ENCODE measurements at regions not wholly inside any gene's neighbourhood (a gene's known extent, or its start where the extent isn't known, plus 50 kb on each side); places are given as distances from the start of the nearest gene placed in this dataset.
A peak's percentile ranks its signal among the peaks of the same experiment; 100 is the strongest.

GRCh38 chr12:27907766-27908165 lies 64.8 kb downstream of the PTHLH start:
- DNase-seq, result no peak
- TF ChIP-seq GATA1 (IDR thresholded peaks at IDR 0.05; ENCODE audit: low read depth, low read length) (no peak), POLR2A (IDR thresholded peaks at IDR 0.05; ENCODE audit: low read length) (no peak)

- DNase-seq, result peak in 1 of 2 experiments; percentile 50
- TF ChIP-seq POLR2A (IDR thresholded peaks at IDR 0.05; ENCODE audit: low read length) (no peak), GATA1 (IDR thresholded peaks at IDR 0.05; ENCODE audit: low read depth, low read length) (no peak)
These were observed 65.7 kb downstream of the PTHLH start for GRCh38 chr12:27906658-27907473.

DNA sequence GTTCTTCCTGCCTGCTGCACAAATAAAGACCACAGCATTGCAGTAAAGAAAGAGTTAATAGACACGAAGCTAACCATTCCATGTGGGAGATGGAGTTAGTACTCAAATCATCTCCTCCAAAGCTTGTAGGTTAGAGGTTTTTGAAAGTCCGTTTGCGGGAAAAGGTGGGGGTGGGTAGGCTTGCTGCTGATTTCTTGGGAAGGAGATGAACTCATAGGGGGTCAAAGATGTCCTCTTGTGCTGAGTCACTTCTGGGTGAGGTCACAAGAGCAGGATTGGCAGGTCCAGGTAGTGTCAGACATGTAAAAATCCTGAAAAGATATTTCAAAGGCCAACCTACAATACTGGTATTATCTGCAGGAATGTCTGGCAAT lies 66.4 kb downstream of the PTHLH start:
- no peak for TF ChIP-seq POLR2A (IDR thresholded peaks at IDR 0.05; ENCODE audit: low read length)
- TF ChIP-seq GATA1 (IDR thresholded peaks at IDR 0.05; ENCODE audit: low read depth, low read length), result no peak
- peak in 1 of 2 experiments; percentile 43 for DNase-seq

DNA sequence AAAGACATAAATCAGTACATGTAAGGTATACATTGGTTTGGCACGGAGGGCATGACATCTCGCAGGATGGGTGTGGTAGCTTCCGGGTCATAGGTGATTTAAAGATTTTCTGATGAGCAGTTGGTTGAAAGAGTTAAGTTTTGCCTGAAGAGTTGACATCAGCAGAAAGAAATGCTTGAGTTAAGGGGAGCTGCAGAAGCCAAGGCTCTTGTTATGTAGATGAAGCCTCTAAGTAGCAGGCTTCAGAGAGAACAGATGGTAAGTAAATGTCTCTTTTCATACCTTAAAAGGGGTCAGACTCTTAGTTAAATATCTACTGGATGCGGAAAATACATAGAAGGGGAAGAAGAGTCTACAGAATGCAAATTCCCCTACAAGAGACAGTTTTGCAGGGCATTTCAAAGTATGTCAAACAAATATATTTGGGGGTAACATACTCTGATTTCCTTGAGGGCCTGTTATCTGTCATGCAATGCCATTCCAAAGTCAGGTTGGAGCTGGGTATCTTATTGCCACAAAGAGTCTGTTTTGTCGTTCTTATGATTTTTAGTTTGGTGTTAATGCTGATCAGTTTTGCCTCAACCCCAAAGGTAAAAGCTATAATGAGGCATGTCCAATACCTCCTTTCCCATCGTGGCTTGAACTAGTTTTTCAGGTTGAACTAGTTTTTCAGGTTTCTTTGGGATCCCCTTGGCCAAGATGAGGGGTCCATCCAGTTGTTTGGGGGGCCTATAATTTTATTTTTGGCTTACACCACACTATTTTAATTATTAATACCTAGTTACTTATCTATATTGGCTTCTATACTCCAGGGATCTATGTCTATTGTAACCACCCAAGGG lies 67.0 kb downstream of the PTHLH start:
- no peak for TF ChIP-seq GATA1 (IDR thresholded peaks at IDR 0.05; ENCODE audit: low read depth, low read length)
- no peak for TF ChIP-seq POLR2A (IDR thresholded peaks at IDR 0.05; ENCODE audit: low read length)
- no peak for DNase-seq

DNA sequence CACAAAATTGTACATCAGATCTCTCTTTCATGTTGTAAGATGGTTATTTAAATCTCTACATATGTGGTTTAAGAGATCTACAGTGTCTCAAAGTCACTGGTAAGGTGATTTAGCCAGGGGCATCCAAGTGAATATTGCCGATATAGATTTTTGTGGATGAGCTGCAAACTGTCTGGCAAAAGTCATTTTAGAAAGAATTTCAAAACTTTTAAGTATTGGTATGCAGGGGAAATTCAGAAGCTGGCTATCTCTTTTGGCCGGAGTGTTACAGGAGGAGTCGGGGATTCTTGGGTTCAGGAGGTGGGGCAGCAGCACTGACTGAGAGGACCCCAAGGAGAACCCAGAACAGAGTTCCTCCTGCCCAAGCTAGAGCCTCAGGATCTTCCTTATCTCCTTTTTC lies 69.9 kb downstream of the PTHLH start:
- DNase-seq, result no peak
- TF ChIP-seq GATA1 (IDR thresholded peaks at IDR 0.05; ENCODE audit: low read depth, low read length), result no peak
- no peak for TF ChIP-seq POLR2A (IDR thresholded peaks at IDR 0.05; ENCODE audit: low read length)

DNA sequence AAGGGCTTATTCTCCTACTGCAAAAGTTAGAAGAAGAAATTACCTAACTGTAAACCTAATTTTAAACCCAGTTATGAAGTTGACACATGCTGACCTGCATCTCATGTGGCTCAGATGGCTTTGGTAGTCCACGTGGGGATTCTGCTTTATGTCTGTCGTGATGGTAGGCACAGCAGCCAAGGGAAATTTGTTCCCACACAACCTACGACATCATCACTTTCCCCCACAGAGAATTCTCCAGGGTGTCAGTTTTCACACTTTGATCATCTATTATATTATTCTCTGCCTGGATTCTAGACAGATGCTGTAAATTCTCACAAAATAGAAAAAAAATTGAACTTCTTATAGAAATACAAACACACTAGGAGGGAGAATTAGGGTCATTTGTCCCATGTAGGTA lies 70.6 kb downstream of the PTHLH start:
- TF ChIP-seq POLR2A (IDR thresholded peaks at IDR 0.05; ENCODE audit: low read length) (no peak), GATA1 (IDR thresholded peaks at IDR 0.05; ENCODE audit: low read depth, low read length) (no peak)
- no peak for DNase-seq

GRCh38 chr12:27900920-27901879 lies 71.3 kb downstream of the PTHLH start:
- DNase-seq, result no peak
- TF ChIP-seq POLR2A (IDR thresholded peaks at IDR 0.05; ENCODE audit: low read length), result no peak
- TF ChIP-seq GATA1 (IDR thresholded peaks at IDR 0.05; ENCODE audit: low read depth, low read length), result no peak

DNA sequence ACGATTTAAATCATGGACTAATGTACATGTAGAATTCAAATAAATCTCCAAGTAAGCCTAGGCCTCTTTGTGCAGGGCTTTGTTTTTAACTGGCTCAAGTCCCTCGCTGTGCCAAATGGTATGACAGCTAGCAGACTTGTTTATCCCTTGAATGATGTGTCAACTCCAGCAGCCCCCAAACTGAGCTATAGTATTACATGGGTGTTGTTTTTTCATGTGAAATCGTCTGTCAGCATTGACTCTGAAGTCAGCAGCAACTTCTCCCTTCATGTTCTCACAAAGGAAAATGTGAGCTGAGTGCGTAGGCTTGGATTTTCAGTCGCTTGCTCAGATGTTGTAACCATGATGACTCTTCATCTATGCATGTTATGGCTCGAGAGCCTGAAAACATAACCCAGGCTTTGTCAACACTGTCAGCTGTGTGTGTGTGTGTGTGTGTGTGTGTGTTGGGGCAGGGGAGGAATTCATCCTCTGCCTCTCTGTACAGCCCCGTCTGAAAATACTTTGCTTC lies 73.3 kb downstream of the PTHLH start:
- DNase-seq, result no peak
- TF ChIP-seq GATA1 (IDR thresholded peaks at IDR 0.05; ENCODE audit: low read depth, low read length), result no peak
- TF ChIP-seq POLR2A (IDR thresholded peaks at IDR 0.05; ENCODE audit: low read length), result no peak

- no peak for DNase-seq
These were observed 74.5 kb downstream of the PTHLH start for GRCh38 chr12:27898022-27898421.

GRCh38 chr12:27896419-27896990 lies 76.0 kb downstream of the PTHLH start:
- DNase-seq, result no peak
- TF ChIP-seq GATA1 (IDR thresholded peaks at IDR 0.05; ENCODE audit: low read depth, low read length) (no peak), POLR2A (IDR thresholded peaks at IDR 0.05; ENCODE audit: low read length) (no peak)

More at GRCh38 chr12:27898022-27898421, 74.5 kb downstream of the PTHLH start:
- TF ChIP-seq GATA1 (IDR thresholded peaks at IDR 0.05; ENCODE audit: low read depth, low read length), result no peak
- no peak for TF ChIP-seq POLR2A (IDR thresholded peaks at IDR 0.05; ENCODE audit: low read length)

- DNase-seq, result no peak
- TF ChIP-seq GATA1 (IDR thresholded peaks at IDR 0.05; ENCODE audit: low read depth, low read length), result no peak
These were observed 78.2 kb downstream of the PTHLH start for GRCh38 chr12:27894309-27894708.

GRCh38 chr12:27879708-27880107 lies 92.8 kb downstream of the PTHLH start:
- DNase-seq, result no peak
- TF ChIP-seq POLR2A (IDR thresholded peaks at IDR 0.05; ENCODE audit: low read length) (no peak), GATA1 (IDR thresholded peaks at IDR 0.05; ENCODE audit: low read depth, low read length) (no peak)

DNA sequence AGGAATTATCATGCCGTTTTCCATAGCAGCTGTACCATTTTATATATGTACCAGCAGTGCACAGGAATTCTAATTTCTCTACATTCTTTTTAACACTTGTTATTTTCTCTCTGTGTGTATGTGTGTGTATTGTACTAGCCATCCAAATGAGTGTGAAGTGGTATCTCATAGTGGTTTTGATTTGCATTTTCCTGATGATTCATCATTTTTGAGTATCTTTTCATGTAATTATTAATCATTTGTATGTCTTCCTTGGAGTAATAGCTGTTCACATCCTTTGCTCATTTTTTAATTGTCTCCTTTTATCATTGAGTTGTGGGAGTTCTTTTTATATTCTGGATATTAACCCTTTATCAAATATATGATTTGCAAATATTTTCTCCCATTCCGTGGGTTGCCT lies 95.6 kb upstream of the MANSC4 start:
- DNase-seq, result no peak
- TF ChIP-seq POLR2A (IDR thresholded peaks at IDR 0.05; ENCODE audit: low read length) (no peak), GATA1 (IDR thresholded peaks at IDR 0.05; ENCODE audit: low read depth, low read length) (no peak)

Measured in erythroblast (primary cell).